Panc1 (cell line): ENCODE measurements at regions not wholly inside any gene's neighbourhood (a gene's known extent, or its start where the extent isn't known, plus 50 kb on each side); places are given as distances from the start of the nearest gene placed in this dataset.

ENCODE experiments used
- CTCF ChIP-seq: fragments of 450-650 bp; IDR thresholded peaks from 2 replicates; pipeline ENCODE4 v1.5.1; 2017; ENCODE audit warnings: mild to moderate bottlenecking
- POLR2AphosphoS5 ChIP-seq: IDR thresholded peaks from 2 replicates; pipeline ENCODE4 v1.6.1; 2012; ENCODE audit warnings: mild to moderate bottlenecking, low read depth, low read length, moderate library complexity
- SIN3A ChIP-seq: IDR thresholded peaks from 2 replicates; pipeline ENCODE4 v1.6.1; 2012; ENCODE audit warnings: low read depth, mild to moderate bottlenecking, low read length, moderate library complexity, borderline replicate concordance; ENCODE audit not compliant: insufficient read depth
- TCF7L2 ChIP-seq: IDR thresholded peaks from 2 replicates; pipeline ENCODE4 v1.6.1; 2011; ENCODE audit warnings: mild to moderate bottlenecking, low read depth, low read length, inconsistent platforms
- TF ChIP-seq, protein P1 (sequence below), 2 experiments: IDR thresholded peaks; 2 replicates each; pipeline ENCODE4 v1.6.1; 2011 to 2012; ENCODE audit warnings: low read depth in 2 of 2, control low read depth in 1 of 2, low read length in 1 of 2, mild to moderate bottlenecking in 1 of 2, moderate library complexity in 1 of 2; ENCODE audit not compliant: insufficient read depth in 1 of 2

- TF ChIP-seq CTCF, result no peak
- TF ChIP-seq POLR2AphosphoS5, result no peak
- TF ChIP-seq TCF7L2, result no peak
- TF ChIP-seq, protein P1, sequence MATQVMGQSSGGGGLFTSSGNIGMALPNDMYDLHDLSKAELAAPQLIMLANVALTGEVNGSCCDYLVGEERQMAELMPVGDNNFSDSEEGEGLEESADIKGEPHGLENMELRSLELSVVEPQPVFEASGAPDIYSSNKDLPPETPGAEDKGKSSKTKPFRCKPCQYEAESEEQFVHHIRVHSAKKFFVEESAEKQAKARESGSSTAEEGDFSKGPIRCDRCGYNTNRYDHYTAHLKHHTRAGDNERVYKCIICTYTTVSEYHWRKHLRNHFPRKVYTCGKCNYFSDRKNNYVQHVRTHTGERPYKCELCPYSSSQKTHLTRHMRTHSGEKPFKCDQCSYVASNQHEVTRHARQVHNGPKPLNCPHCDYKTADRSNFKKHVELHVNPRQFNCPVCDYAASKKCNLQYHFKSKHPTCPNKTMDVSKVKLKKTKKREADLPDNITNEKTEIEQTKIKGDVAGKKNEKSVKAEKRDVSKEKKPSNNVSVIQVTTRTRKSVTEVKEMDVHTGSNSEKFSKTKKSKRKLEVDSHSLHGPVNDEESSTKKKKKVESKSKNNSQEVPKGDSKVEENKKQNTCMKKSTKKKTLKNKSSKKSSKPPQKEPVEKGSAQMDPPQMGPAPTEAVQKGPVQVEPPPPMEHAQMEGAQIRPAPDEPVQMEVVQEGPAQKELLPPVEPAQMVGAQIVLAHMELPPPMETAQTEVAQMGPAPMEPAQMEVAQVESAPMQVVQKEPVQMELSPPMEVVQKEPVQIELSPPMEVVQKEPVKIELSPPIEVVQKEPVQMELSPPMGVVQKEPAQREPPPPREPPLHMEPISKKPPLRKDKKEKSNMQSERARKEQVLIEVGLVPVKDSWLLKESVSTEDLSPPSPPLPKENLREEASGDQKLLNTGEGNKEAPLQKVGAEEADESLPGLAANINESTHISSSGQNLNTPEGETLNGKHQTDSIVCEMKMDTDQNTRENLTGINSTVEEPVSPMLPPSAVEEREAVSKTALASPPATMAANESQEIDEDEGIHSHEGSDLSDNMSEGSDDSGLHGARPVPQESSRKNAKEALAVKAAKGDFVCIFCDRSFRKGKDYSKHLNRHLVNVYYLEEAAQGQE (IDR thresholded peaks at IDR 0.05; ENCODE audit: insufficient read depth in 1 of 2, low read depth in 2 of 2, low read length in 1 of 2), result no peak
- no peak for TF ChIP-seq SIN3A
Measured at GRCh38 chr18:44238911-44239310, 441.8 kb upstream of the SETBP1 start.
